Duodenal mucosa (tissue), 2 donors: ENCODE measurements at regions not wholly inside any gene's neighbourhood (a gene's known extent, or its start where the extent isn't known, plus 50 kb on each side); places are given as distances from the start of the nearest gene placed in this dataset.

Experiments
- H3K27ac ChIP-seq: one replicate; pipeline ENCODE4 v1.7.0; 2013; ENCODE audit warnings: low read depth, low read length
- H3K27me3 ChIP-seq, 2 donors: one replicate each; pipeline ENCODE4 v1.7.0; 2013; ENCODE audit warnings: low read length in 2 of 2, control low read depth in 1 of 2; ENCODE audit not compliant: insufficient read depth in 2 of 2, control insufficient read depth in 1 of 2
- H3K36me3 ChIP-seq, 2 donors: one replicate each; pipeline ENCODE4 v1.7.0; 2013; ENCODE audit warnings: low read length in 2 of 2, control low read depth in 1 of 2; ENCODE audit not compliant: insufficient read depth in 2 of 2, control insufficient read depth in 1 of 2
- H3K4me1 ChIP-seq, 2 donors: one replicate each; pipeline ENCODE4 v1.7.0; 2013; ENCODE audit warnings: low read length in 2 of 2, control low read depth in 1 of 2; ENCODE audit not compliant: insufficient read depth in 2 of 2, control insufficient read depth in 1 of 2
- H3K4me3 ChIP-seq, 2 donors: one replicate each; pipeline ENCODE4 v1.7.0; 2013; ENCODE audit warnings: low read length in 2 of 2, low read depth in 1 of 2
- H3K9ac ChIP-seq, 2 donors: one replicate each; pipeline ENCODE4 v1.7.0; 2013; ENCODE audit warnings: low read length in 2 of 2, low read depth in 1 of 2
- H3K9me3 ChIP-seq, 2 donors: one replicate each; pipeline ENCODE4 v1.7.0; 2013; ENCODE audit warnings: low read length in 2 of 2, control low read depth in 1 of 2; ENCODE audit not compliant: control insufficient read depth in 1 of 2

GRCh38 chr10:2913474-2913873 lies 153.9 kb upstream of the PFKP start:
- H3K27ac ChIP-seq: no peak overlapping the region
- no peaks in the 10 kb centered on the region for H3K9me3 ChIP-seq
- H3K36me3 ChIP-seq: no peaks in the 10 kb centered on the region
- no peak overlapping the region for H3K4me3 ChIP-seq
- peaks cover 0 to 4% of the 10 kb centered on the region in 2 donors for H3K27me3 ChIP-seq
- H3K9ac ChIP-seq: no peak overlapping the region
- no peaks in the 10 kb centered on the region for H3K4me1 ChIP-seq

GRCh38 chr10:2910656-2911055 lies 156.7 kb upstream of the PFKP start:
- no peaks in the 10 kb centered on the region for H3K9me3 ChIP-seq
- H3K27me3 ChIP-seq: no peaks in the 10 kb centered on the region
- H3K4me3 ChIP-seq: no peak overlapping the region
- H3K36me3 ChIP-seq: no peaks in the 10 kb centered on the region
- H3K27ac ChIP-seq: no peak overlapping the region
- H3K4me1 ChIP-seq: no peaks in the 10 kb centered on the region
- H3K9ac ChIP-seq: no peak overlapping the region

- Histone ChIP-seq H3K27ac (no peak overlapping the region), H3K4me1 (no peaks in the 10 kb centered on the region), H3K36me3 (no peaks in the 10 kb centered on the region), H3K9ac (no peak overlapping the region), H3K27me3 (no peaks in the 10 kb centered on the region), H3K4me3 (no peak overlapping the region), H3K9me3 (no peaks in the 10 kb centered on the region)
Measured at GRCh38 chr10:2909921-2910320, 157.4 kb upstream of the PFKP start.

- no peaks in the 10 kb centered on the region for H3K36me3 ChIP-seq
Measured at GRCh38 chr10:2908851-2909630, 158.3 kb upstream of the PFKP start.

GRCh38 chr10:2906974-2907373 lies 160.4 kb upstream of the PFKP start:
- no peaks in the 10 kb centered on the region for H3K36me3 ChIP-seq
- H3K27me3 ChIP-seq: no peaks in the 10 kb centered on the region
- H3K4me1 ChIP-seq: no peaks in the 10 kb centered on the region
- no peak overlapping the region for H3K9ac ChIP-seq
- H3K9me3 ChIP-seq: no peaks in the 10 kb centered on the region
- H3K27ac ChIP-seq: no peak overlapping the region
- H3K4me3 ChIP-seq: no peak overlapping the region

More at GRCh38 chr10:2908851-2909630, 158.3 kb upstream of the PFKP start:
- H3K9me3 ChIP-seq: no peaks in the 10 kb centered on the region
- no peak overlapping the region for H3K27ac ChIP-seq
- H3K4me3 ChIP-seq: no peak overlapping the region
- no peaks in the 10 kb centered on the region for H3K4me1 ChIP-seq
- H3K9ac ChIP-seq: no peak overlapping the region
- H3K27me3 ChIP-seq: no peaks in the 10 kb centered on the region

GRCh38 chr10:2905851-2906250 lies 161.5 kb upstream of the PFKP start:
- H3K4me1 ChIP-seq: no peaks in the 10 kb centered on the region
- no peaks in the 10 kb centered on the region for H3K27me3 ChIP-seq
- H3K36me3 ChIP-seq: no peaks in the 10 kb centered on the region
- no peak overlapping the region for H3K27ac ChIP-seq
- no peak overlapping the region for H3K9ac ChIP-seq
- no peaks in the 10 kb centered on the region for H3K9me3 ChIP-seq
- no peak overlapping the region for H3K4me3 ChIP-seq

- no peak overlapping the region for H3K27ac ChIP-seq
- no peak overlapping the region for H3K4me3 ChIP-seq
- no peaks in the 10 kb centered on the region for H3K4me1 ChIP-seq
- H3K27me3 ChIP-seq: peaks cover 0 to 2% of the 10 kb centered on the region in 2 donors
- H3K36me3 ChIP-seq: no peaks in the 10 kb centered on the region
- no peaks in the 10 kb centered on the region for H3K9me3 ChIP-seq
- H3K9ac ChIP-seq: no peak overlapping the region
Measured at GRCh38 chr10:2900530-2900929, 166.8 kb upstream of the PFKP start.

- Histone ChIP-seq H3K4me1 (no peaks in the 10 kb centered on the region), H3K4me3 (no peak overlapping the region), H3K27ac (no peak overlapping the region), H3K9ac (no peak overlapping the region), H3K27me3 (peaks cover 0 to 2% of the 10 kb centered on the region in 2 donors), H3K36me3 (no peaks in the 10 kb centered on the region), H3K9me3 (no peaks in the 10 kb centered on the region)
Measured at GRCh38 chr10:2899246-2899951, 167.9 kb upstream of the PFKP start.

GRCh38 chr10:2898509-2898860 lies 168.9 kb upstream of the PFKP start:
- H3K4me1 ChIP-seq: no peaks in the 10 kb centered on the region
- H3K4me3 ChIP-seq: no peak overlapping the region

GRCh38 chr10:2897619-2898508 lies 169.5 kb upstream of the PFKP start:
- Histone ChIP-seq H3K27me3 (peaks cover 0 to 2% of the 10 kb centered on the region in 2 donors), H3K4me3 (no peak overlapping the region), H3K27ac (no peak overlapping the region), H3K4me1 (no peaks in the 10 kb centered on the region), H3K36me3 (no peaks in the 10 kb centered on the region), H3K9me3 (no peaks in the 10 kb centered on the region), H3K9ac (no peak overlapping the region)

More at GRCh38 chr10:2898509-2898860, 168.9 kb upstream of the PFKP start:
- Histone ChIP-seq H3K27ac (no peak overlapping the region), H3K9ac (no peak overlapping the region), H3K27me3 (peaks cover 0 to 2% of the 10 kb centered on the region in 2 donors), H3K9me3 (no peaks in the 10 kb centered on the region), H3K36me3 (no peaks in the 10 kb centered on the region)
